CD4-positive, alpha-beta T cell treated with Interleukin-2 at 100 ng/mL for 4 hours (primary cell): ENCODE measurements at regions not wholly inside any gene's neighbourhood (a gene's known extent, or its start where the extent isn't known, plus 50 kb on each side); places are given as distances from the start of the nearest gene placed in this dataset.
"Not testable (repeated sequence)": the region's sequence is repeated elsewhere in the genome, so short reads cannot be mapped to it uniquely, and the experiment has no call there.

ENCODE experiments used
- DNase-seq: peaks from one replicate; pipeline ENCODE4 v3.0.0-alpha.2; 2020; ENCODE audit warnings: low spot score

DNA sequence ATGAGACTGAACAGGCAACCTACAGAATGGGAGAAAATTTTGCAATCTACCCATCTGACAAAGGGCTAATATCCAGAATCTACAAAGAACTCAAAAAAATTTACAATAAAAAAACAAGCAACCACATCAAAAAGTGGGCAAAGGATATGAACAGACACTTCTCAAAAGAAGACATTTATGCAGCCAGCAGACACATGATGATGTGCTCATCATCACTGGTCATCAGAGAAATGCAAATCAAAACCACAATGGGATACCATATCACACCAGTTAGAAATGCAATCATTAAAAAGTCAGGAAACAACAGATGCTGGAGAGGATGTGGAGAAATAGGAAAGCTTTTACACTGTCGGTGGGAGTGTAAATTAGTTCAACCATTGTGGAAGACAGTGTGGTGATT, 51.7 kb upstream of the PAXBP1 start:
- DNase-seq = not testable (repeated sequence)

GRCh38 chr21:32824950-32825349, 53.4 kb upstream of the PAXBP1 start:
- DNase-seq = no peak

DNA sequence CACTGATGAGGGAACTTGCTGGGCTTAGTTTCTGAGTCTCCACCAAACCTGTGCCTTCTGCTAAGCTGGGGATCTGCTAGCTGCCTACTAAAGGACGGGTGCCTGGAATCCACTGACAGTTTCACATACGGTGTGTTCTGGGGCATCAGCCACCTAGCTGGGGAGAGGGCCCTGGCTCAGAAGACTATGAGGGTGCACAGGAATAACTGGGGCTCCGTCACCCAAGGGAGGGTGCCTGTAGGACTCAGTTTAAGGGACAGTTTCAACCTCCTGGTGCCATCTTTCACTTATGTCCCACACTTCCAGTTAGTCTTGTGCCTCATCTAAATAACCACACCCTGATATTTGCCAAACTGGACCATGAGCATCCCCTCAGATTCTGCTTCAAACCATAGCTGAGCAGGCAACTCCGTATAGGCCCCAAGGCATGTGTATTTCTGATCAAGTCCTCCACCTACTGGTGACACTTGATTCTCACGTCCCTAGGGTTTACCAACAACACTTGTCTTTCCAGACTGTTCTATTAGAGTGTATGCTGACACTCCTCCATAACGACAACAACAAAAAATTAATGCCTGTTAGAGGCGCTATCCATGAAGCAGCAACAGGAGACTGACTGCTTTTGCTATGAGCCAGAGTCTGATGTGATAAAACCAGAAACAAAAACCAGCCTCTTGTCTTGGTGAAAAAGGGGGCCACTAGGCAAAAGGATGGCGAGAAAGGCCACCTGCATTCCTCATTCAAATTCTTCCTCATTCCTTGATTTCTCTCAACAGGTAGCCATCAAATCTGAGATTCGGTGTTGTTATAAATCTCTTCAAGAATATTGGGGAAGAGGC, 55.0 kb upstream of the PAXBP1 start:
- peak; percentile 42 for DNase-seq

- DNase-seq = no peak
Measured at GRCh38 chr21:32828908-32829307, 57.4 kb upstream of the PAXBP1 start.

- no peak for DNase-seq
Measured at GRCh38 chr21:32829504-32829903, 57.9 kb upstream of the PAXBP1 start.

DNA sequence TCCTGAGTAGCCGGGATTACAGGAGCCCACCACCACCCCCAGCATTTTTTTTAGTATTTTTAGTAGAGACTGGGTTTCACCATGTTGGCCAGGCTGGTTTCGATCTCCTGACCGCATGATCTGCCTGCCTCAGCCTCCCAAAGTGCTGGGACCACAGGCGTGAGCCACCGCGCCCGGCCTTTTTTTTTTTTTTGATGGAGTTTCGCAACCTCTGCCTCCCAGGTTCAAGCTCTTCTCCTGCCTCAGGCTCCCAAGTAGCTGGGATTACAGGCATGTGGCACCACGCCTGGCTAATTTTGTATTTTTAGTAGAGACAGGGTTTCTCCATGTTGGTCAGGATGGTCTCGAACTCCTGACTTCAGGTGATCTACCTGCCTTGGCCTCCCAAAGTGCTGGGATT, 60.2 kb upstream of the PAXBP1 start:
- DNase-seq = not testable (repeated sequence)

DNA sequence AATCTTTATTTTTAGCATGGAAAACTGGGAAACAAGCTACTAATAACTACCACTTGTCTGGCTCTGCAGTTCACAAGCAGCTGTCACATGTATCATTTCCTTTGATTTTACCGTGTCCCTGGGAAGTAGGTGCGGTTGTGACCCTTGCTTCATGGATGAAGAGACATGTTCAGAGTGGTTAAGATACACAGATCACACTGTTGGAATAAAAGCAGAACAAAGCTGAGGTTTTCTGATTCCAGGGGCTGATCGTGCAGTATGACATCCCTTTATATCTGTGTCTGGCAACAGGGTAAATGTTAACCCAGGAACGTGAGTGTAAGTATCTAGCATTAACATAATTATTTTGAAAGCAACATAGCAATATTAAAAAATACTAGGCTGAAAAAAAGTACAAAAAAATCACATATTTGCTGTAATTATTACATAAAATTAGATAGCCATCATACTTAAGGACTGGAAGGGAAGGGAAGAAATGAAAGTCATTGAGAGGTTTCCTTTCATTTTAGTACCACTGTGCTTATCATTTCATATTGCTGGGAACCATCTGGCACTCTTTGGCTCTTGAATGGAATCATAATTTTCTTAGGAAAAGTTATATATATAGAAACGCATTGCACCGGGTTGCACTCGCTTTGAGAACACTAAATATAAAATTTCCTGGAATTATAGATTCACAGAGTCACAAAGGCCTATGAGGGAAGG, 62.8 kb upstream of the PAXBP1 start:
- DNase-seq = no peak

DNA sequence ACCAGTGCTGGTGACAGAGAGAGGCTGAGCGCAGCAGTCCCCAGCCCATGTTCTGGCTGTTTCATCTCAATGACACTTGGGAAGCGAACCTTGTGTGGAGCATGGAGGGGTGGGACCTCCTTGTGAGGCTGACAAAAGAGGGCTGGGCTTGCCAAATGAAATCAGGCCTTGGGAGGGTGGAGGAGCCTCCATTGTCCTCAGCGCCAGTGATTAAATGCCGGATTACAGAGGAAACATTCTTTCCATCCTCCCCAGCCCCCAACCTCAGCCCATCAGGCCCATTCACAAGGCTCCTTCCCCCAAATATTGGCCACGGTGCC, 63.3 kb upstream of the PAXBP1 start:
- DNase-seq = no peak

- no peak for DNase-seq
Measured at GRCh38 chr21:32842146-32842545, 70.6 kb upstream of the PAXBP1 start.

- DNase-seq = no peak
Measured at GRCh38 chr21:32843561-32843960, 72.0 kb upstream of the PAXBP1 start.

DNA sequence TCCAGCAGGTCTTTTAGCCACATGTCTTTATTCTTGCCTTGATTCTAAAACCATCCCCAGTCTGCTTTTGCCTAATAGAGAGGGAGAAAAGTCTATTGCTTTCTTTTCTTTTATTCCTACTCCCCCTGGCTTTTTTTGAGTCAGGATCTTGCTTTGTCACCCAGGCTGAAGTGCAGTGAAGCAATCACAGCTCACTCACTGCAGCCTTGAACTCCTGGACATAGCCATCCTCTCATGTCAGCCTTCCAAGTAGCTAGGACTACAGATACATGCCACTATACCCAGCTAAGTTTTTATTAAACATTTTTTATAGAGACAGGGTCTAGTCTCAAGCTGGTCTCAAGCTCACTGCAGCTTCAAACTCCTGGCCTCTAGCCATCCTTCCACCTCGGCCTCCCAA, 72.5 kb upstream of the PAXBP1 start:
- no peak for DNase-seq

DNA sequence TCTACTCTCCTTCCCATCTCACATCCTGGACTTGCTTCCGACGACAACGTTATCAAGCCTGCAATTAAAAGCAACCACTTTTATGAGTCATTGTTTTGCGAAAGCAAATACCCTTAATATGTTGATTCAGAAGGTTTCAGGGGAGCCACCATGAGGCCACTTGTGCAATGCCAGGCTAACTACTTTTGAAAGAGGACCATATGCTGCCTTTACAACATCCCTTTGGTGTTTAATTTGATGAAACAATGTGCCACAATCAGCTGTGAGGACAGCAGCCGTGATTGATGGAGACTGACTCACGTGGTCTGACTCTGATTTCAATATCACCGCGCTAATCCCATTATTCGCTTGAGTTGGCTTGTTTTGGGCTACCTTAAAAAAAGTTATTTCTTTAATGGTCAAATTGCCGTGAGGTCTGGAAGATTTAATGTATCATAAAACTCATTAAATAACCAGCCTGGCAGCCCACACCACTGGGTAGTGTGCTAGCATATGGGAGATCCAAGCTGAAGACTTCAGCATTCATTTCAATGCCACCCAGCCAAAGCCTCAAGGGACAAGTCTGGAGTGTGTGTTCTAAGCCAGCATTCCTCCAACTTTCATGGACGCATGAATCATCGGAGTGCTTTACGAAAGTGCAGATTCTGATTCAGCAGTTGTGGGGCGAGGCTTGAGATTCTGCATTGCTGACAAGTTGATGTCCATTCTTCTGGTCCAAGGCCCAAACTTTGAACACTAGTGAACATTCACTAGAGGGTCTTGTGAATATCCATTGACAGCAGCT, 73.3 kb upstream of the PAXBP1 start:
- DNase-seq = no peak

- DNase-seq = no peak
Measured at GRCh38 chr21:32858628-32859027, 87.1 kb upstream of the PAXBP1 start.

GRCh38 chr21:32860399-32860798, 88.8 kb upstream of the PAXBP1 start:
- DNase-seq = no peak

DNA sequence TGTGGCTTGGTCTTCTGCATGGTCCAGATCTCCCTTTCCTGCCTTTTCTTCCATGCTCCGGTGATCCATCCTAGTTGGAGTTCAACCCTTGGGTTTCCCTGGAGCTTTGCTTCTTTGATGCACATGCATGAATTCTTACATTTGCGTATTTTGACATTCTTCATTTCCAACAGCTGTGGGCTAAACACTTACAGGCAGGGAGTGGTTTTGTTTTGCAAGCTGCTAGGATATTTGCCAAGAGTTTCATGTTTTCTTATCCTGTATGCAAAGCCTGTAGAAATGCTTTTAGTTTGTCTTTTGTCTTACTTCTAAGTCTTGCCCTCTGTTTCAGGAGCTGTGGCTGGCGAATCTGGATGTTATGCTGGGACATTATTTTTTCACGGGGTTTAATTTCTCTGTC, 90.3 kb upstream of the PAXBP1 start:
- no peak for DNase-seq

GRCh38 chr21:32867597-32867996, 96.0 kb upstream of the PAXBP1 start:
- DNase-seq = no peak

GRCh38 chr21:32868631-32869454, 97.3 kb upstream of the PAXBP1 start:
- DNase-seq = no peak

DNA sequence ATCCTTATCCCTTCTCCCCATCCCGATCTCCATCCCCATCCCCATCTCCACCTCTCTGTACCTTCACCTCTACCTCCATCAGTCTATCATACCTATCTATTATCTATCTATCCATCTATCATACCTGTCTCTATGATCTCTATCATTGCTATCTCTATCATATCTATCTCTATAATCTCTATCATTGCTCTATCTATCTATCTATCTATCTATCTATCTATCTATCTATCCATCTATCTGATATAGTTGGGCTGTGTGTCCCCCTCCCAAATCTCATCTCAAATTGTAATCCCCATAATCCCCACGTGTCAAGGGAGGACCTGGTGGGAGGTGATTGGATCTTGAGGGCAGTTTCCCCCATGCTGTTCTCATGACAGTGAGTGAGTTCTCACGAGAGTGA, 97.9 kb upstream of the PAXBP1 start:
- DNase-seq = no peak

GRCh38 chr21:32876426-32876825, 104.9 kb upstream of the PAXBP1 start:
- no peak for DNase-seq

DNA sequence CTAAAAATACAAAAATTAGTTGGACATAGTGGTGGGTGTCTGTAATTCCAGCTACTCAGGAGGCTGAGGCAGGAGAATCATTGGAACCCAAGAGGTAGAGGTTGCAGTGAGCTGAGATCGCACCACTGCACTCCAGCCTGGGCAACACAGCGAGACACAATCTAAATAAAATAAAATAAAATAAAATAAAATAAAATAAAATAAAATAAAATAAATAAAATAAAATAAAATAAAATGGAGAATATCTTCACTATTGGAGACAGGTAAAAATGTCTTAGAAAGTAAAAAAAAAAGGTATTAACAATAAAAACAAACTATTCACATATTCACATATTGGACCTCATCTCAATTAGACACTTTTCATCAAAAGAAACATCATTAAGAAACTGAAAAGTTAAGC, 106.3 kb upstream of the PAXBP1 start:
- not testable (repeated sequence) for DNase-seq

DNA sequence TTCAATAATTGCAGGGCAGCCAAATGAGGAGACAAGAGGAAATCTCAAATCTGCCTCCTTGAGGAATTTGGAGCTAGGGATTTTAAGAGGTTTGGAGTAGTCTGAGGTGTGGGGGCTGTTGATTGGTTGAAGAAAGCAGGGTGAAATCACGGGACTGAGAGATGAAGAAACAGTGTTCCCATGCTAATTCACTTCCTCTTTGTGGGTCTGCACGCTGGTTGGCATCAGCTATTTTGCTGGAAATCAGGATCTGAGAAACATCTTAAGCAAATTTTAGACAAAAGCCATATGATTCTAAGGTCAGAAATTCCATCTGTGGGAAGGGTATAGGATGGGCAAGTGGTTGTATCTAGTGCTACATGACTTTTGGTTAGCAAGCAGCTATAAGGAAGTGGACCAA, 107.1 kb upstream of the PAXBP1 start:
- DNase-seq = no peak

DNA sequence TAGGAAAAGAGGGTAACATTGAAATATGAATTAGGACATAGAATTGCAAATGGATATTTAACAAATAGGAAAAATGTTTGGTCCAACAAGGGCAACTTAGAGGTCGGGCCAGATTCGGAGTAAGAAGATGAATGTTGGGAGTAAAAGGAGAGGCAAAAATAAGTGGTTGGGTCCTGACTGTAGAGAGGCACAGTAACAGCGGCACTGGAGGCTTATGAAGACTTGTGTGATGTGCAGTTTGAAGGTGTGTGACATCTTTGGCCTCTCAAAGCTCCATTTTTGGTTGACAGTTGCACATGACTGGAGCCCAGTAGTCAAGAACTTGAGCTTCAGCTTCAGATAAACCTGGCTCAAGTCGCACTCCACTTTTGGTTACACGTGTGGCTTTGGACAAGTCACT, 109.9 kb upstream of the PAXBP1 start:
- no peak for DNase-seq
